ENCODE measurements at regions not wholly inside any gene's neighbourhood (a gene's known extent, or its start where the extent isn't known, plus 50 kb on each side); places are given as distances from the start of the nearest gene placed in this dataset.

DNA sequence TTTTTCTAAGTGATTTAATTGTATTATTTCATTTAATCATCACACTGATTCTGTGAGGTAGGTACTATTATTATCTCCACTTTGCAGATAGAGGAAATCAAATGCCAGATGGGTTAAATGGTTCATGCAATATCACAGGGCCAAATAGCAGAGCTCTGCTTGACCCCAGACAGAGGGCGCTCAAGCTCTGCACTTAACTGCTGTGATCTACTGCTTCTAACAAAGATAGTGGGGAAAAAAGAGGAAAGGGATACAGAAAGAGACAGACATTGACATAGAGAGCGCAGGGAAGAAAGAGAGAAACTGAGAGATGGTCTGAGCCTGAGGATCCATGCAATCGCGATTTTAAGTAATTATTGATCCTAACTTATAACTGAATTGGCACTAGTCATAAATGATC, 279.1 kb upstream of the THRB start:
- DNase-seq, result peak in 1 of 2 donors; percentile 2

DNA sequence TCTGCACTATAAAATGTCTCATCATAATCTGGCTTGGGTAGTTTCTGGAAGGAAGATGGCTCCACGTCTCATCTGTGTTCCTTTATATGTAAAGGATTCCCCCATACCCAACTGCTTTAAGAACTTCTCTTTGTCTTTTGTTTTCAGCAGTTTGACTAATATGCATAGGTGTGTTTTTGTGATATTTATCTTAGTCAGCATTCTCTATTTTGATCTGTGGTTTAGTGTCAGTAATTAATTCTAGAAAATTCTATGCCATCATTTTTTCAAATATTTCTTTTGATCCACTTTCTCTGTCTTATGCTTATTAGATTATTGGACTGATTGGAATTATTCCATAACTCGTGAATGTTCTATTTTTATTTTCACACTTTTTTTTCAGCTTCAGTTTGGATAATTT, 286.3 kb upstream of the THRB start:
- no peak for DNase-seq

GRCh38 chr3:24781454-24781853, 286.8 kb upstream of the THRB start:
- DNase-seq, result no peak

GRCh38 chr3:24793896-24794295, 299.2 kb upstream of the THRB start:
- no peak for DNase-seq

- DNase-seq, result no peak
Observed at GRCh38 chr3:24802614-24803013, 308.0 kb upstream of the THRB start.

- DNase-seq, result no peak
Observed at GRCh38 chr3:24804095-24804494, 309.4 kb upstream of the THRB start.

GRCh38 chr3:24810881-24811280, 316.2 kb upstream of the THRB start:
- no peak for DNase-seq

DNA sequence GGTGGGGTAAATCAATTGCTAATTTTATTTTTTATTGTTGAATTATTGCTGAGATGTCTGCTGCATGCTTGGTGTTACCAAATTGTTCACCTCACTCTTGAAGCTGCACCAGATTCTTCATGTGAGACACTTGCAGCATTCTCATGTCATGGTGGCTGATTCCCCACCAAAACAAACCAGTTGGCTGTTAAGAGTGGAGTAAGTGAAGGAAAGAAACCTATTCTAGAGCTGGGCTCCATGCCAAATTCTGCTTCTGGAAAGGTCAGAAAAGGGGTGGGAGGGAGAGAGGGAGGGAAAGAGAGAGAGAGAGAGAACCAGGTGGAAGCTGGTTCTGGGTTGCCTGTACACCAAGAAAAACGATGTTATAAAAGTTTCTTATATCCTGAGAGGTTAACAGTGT, 317.5 kb upstream of the THRB start:
- no peak for DNase-seq

DNA sequence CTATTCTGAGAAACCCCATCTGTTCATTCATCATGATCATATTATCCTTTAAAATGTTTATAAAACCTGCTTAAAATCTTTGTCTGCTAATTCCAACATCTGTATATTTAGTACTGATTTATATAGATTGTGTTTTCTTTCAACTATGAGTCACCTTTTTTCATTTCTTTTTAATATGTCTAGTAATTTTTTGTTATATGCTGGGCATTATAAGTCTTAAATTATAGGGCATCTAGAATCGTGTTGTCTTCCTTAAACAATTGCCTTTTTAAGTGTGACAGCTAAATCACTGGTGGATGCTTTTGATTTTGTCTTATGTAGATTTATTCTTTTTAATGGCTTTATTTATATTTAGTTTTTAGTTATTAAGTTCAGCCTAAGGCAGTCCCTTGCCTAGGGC, 323.4 kb upstream of the THRB start:
- no peak for DNase-seq

DNA sequence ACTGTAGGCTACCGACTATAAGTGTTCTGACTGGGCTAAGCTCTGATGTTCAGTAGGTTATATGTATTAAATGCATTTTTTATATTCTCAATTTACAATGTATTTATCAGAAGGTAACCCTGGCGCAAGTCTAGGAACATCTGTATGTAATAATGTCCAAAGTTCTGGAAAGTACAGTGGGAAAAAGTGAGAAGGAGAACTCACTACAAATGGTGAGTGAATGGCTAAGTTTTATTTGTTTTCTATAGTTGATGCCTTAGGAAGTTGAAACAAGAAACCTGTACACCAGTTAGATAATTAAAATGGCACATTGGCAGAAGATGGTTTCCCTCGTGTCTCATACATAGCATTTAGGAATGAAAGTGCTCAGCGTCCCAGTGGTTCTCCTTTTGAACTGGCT, 333.4 kb upstream of the THRB start:
- DNase-seq, result no peak

- DNase-seq, result no peak
Observed at GRCh38 chr3:24828551-24828950, 333.9 kb upstream of the THRB start.

GRCh38 chr3:24829011-24829581, 334.4 kb upstream of the THRB start:
- no peak for DNase-seq

GRCh38 chr3:24829629-24830229, 335.1 kb upstream of the THRB start:
- DNase-seq, result no peak

DNA sequence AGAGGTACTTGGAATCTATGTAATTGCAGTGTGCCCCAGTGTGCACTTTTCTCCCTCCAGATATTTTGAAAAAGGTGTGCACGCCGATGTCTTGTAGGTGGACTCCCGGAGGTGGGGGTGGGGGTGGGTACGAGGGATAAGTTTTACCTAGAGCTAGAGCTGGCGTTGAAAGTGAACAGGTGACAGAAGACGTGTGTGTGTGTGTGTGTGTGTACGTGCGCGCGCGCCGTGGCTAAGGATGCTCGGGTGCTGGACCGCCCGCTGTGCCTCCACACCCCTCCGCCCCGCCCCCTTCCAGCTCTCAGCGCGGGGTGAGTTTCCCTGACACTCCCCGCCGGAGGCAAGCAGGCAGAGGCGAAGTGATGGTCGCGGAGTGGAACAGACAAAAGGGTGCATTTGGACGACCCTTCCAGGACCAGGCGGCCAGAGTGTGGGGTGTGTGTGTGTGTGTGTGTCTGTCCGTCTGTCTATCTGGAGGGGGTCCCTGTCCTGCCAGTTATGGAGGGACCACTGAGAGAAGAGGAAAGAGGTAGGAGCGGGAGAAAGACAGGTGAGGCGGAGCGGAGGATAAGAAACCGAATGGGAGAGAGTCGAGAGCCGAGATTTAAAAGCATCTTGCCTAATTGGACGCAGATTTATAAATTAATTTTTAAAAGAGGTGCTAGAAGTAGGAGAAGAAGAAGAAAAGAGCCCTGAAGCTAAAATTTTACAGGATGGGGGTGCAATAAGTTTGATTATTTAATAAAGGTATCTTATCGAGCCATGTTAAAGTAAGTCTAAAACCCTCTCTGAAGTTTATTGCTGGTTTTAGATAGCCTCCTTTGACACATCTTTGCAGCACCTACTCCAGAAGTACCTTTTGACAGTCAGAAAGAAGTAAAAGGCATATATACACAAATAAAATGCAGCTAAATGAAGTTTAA, 335.8 kb upstream of the THRB start:
- no peak for DNase-seq

GRCh38 chr3:24831221-24831620, 336.6 kb upstream of the THRB start:
- DNase-seq, result no peak

DNA sequence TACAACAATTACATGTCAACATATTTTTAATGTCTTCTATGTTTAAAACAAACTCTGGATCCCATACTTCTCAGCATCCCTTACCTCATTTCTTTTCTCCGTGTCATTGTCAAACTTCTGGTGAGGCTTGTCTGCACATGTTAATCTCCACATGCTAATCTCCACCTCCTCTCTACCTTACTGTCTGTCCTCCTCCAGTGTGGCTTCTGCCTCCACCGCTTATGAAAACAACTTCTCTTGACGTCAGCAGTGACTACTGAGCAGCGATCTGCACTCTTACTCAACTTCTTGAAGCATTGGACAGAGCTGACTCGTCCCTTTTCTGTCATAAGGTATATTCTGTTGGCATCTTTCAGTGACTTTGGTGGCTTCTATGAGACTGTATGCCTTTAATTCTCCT, 338.2 kb upstream of the THRB start:
- DNase-seq, result no peak

DNA sequence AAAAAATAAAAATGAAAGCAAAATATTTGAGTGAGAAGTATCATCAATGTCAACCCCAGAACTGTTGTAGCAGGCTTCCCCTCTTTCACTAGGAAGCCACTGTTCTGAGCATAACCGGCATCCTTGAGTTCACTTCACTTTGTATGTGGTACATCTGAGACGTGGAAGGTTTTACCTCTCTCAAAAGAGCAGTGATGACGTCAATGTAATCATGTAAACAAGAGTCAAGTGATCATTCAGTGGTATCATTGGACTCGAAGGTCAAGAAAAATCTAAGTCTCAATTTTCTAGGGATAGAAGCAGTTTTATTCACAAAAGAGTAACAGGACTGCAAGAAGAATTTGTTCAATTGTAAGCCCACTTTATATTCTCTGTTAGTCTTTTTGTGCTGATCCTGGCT, 339.8 kb upstream of the THRB start:
- no peak for DNase-seq

GRCh38 chr3:24835510-24835909, 340.9 kb upstream of the THRB start:
- DNase-seq, result no peak

DNA sequence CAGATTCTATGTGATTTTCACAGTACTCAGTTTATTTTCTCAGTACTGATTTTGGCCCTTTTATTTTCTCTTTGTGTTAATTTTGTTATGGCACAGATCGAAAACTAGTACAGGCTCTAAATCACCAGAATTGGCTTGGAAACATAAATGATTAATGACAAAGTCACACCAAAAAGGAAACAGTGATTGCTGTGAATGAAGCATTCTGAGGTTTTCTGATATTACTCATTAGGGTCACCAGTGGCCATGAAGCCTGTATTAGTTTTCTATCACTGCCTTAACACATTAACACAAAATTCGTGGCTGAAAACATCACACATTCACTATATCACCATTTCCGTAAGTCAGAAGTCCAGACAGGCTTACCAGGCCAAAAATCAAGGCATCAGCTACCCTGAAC, 343.0 kb upstream of the THRB start:
- DNase-seq, result no peak

DNA sequence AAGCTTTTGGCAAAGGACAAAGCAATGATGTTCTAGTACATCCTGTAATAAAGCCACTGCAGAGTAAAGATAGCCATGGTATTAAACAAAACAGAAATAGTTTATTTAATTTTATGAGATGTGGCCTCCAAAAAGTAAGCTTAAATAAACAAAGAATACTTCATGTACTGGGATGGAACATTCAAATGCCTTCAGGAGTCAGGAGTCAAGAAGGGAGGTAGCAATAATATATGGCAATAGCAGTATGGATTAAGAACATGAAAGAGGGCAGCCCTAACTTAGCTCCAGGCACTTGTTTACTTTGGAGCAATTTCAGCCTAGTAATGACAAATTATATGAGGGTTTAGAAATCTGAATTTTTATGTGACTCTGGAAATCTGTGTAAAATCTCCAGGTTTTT, 343.9 kb upstream of the THRB start:
- no peak for DNase-seq

- DNase-seq, result no peak
Observed at GRCh38 chr3:24843955-24844354, 349.3 kb upstream of the THRB start.

- DNase-seq, result no peak
Observed at GRCh38 chr3:24845524-24846155, 351.0 kb upstream of the THRB start.

GRCh38 chr3:24846286-24846860, 351.7 kb upstream of the THRB start:
- DNase-seq, result no peak
